Keratinocyte (primary cell): ENCODE measurements at regions not wholly inside any gene's neighbourhood (a gene's known extent, or its start where the extent isn't known, plus 50 kb on each side); places are given as distances from the start of the nearest gene placed in this dataset.

ENCODE experiments used
- DNase-seq: peaks from one replicate; pipeline ENCODE4 v3.0.0-alpha.2; 2011; ENCODE audit warnings: low read depth, missing footprints, low spot score
- FAIRE-seq: peaks from 2 replicates; lab custom pipeline; 2011; peaks lifted over from hg19 to GRCh38; lab: Jason Lieb, UNC
- H2AFZ ChIP-seq: 2 replicates; pipeline ENCODE4 v1.6.0; 2012; ENCODE audit warnings: low read length, control low read depth, inconsistent platforms; ENCODE audit not compliant: control insufficient read depth
- H3K27ac ChIP-seq: 2 replicates; pipeline ENCODE4 v1.5.1; 2011; ENCODE audit warnings: low read length; ENCODE audit not compliant: control insufficient read depth, insufficient read depth
- H3K27me3 ChIP-seq: 3 replicates; pipeline ENCODE4 v1.6.0; 2011; ENCODE audit warnings: low read length; ENCODE audit not compliant: control insufficient read depth, insufficient read depth; ENCODE audit errors: extremely low read depth
- H3K36me3 ChIP-seq, 2 experiments: 2 replicates in 1 of 2; 3 replicates in 1 of 2; pipeline ENCODE4 v1.5.1; 2011; ENCODE audit warnings: low read length in 2 of 2, mild to moderate bottlenecking in 1 of 2; ENCODE audit not compliant: control insufficient read depth in 2 of 2, insufficient read depth in 2 of 2; ENCODE audit errors: extremely low read depth in 1 of 2
- H3K4me1 ChIP-seq: 3 replicates; pipeline ENCODE4 v1.5.1; 2011; ENCODE audit warnings: low read length; ENCODE audit not compliant: control insufficient read depth, insufficient read depth; ENCODE audit errors: extremely low read depth
- H3K4me2 ChIP-seq: 3 replicates; pipeline ENCODE4 v1.6.0; 2011; ENCODE audit warnings: low read depth, low read length; ENCODE audit not compliant: control insufficient read depth, insufficient read depth; ENCODE audit errors: extremely low read depth
- H3K4me3 ChIP-seq, 3 experiments: fragments of 200-600 bp in 1 of 3; sonication (generic) in 1 of 3; 2 replicates in 2 of 3; 3 replicates in 1 of 3; pipeline ENCODE4 v1.5.1; 2011 to 2016; ENCODE audit warnings: low read length in 3 of 3, mild to moderate bottlenecking in 3 of 3, control low read depth in 2 of 3, inconsistent platforms in 1 of 3, low read depth in 1 of 3, mixed read lengths in 1 of 3, mixed run types in 1 of 3, moderate library complexity in 1 of 3; ENCODE audit not compliant: control insufficient read depth in 2 of 3, insufficient read depth in 2 of 3; ENCODE audit errors: extremely low read depth in 1 of 3
- H3K79me2 ChIP-seq: 2 replicates; pipeline ENCODE4 v1.6.0; 2012; ENCODE audit warnings: low read length; ENCODE audit not compliant: control insufficient read depth, insufficient read depth
- H3K9ac ChIP-seq: 3 replicates; pipeline ENCODE4 v1.6.0; 2011; ENCODE audit warnings: low read length; ENCODE audit not compliant: control insufficient read depth, insufficient read depth; ENCODE audit errors: extremely low read depth
- H3K9me1 ChIP-seq: 3 replicates; pipeline ENCODE4 v1.6.0; 2011; ENCODE audit warnings: low read length; ENCODE audit not compliant: control insufficient read depth, insufficient read depth; ENCODE audit errors: extremely low read depth
- H3K9me3 ChIP-seq: 2 replicates; pipeline ENCODE4 v1.5.1; 2012; ENCODE audit warnings: low read depth, low read length; ENCODE audit not compliant: control insufficient read depth
- H4K20me1 ChIP-seq: 3 replicates; pipeline ENCODE4 v1.6.0; 2011; ENCODE audit warnings: low read length; ENCODE audit not compliant: control insufficient read depth, insufficient read depth; ENCODE audit errors: extremely low read depth
- CTCF ChIP-seq, 3 experiments: IDR thresholded peaks in 1 of 3; conservative IDR thresholded peaks in 1 of 3; optimal IDR thresholded peaks in 1 of 3; 2 replicates in 2 of 3; 3 replicates in 1 of 3; pipeline versions ENCODE3 to v1.5.1; 2011; ENCODE audit warnings: low read length in 3 of 3, mild to moderate bottlenecking in 3 of 3, moderate library complexity in 2 of 3, control low read depth in 1 of 3, inconsistent platforms in 1 of 3; ENCODE audit not compliant: insufficient read depth in 2 of 3; ENCODE audit errors: extremely low read depth in 1 of 3
- EZH2 ChIP-seq: IDR thresholded peaks from one replicate; pipeline ENCODE4 v1.6.1; 2012; ENCODE audit warnings: inconsistent platforms, mild to moderate bottlenecking, low read length, moderate library complexity
- dilution Hi-C: fragments of 300-500 bp; cut with MboI; formaldehyde crosslinking; loops from one replicate; pipeline ENCODE4 v1.7.0; 2020; ENCODE audit warnings: low sequenced_read_pairs; ENCODE audit not compliant: extremely low pct_ligation_motif_present

GRCh38 chr2:39597314-39597713, 68.4 kb upstream of the TMEM178A start:
- TF ChIP-seq CTCF (optimal IDR thresholded peaks at IDR 0.05 in 1 of 3, IDR thresholded peaks at IDR 0.05 in 1 of 3, conservative IDR thresholded peaks at IDR 0.05 in 1 of 3; ENCODE audit: extremely low read depth in 1 of 3, insufficient read depth in 2 of 3, low read length in 3 of 3): no peak
- no peaks in the 10 kb centered on the region for H3K27me3 ChIP-seq
- no peak overlapping the region for H3K4me2 ChIP-seq
- no peak overlapping the region for H3K9ac ChIP-seq
- H3K36me3 ChIP-seq: no peaks in the 10 kb centered on the region
- no peak overlapping the region for H2AFZ ChIP-seq
- H4K20me1 ChIP-seq: no peaks in the 10 kb centered on the region
- FAIRE-seq: no peak
- H3K4me1 ChIP-seq: no peaks in the 10 kb centered on the region
- no peak overlapping the region for H3K27ac ChIP-seq
- no peak overlapping the region for H3K4me3 ChIP-seq
- H3K79me2 ChIP-seq: no peaks in the 10 kb centered on the region
- H3K9me1 ChIP-seq: no peaks in the 10 kb centered on the region
- dilution Hi-C loops: no loop called here
- no peaks in the 10 kb centered on the region for H3K9me3 ChIP-seq
- no peak for DNase-seq

GRCh38 chr2:39602616-39603015, 63.1 kb upstream of the TMEM178A start:
- no peak overlapping the region for H3K9ac ChIP-seq
- no peaks in the 10 kb centered on the region for H3K9me1 ChIP-seq
- no peak for TF ChIP-seq EZH2
- TF ChIP-seq CTCF (optimal IDR thresholded peaks at IDR 0.05 in 1 of 3, IDR thresholded peaks at IDR 0.05 in 1 of 3, conservative IDR thresholded peaks at IDR 0.05 in 1 of 3; ENCODE audit: extremely low read depth in 1 of 3, insufficient read depth in 2 of 3, low read length in 3 of 3): no peak
- FAIRE-seq (no peak), DNase-seq (no peak)
- no peaks in the 10 kb centered on the region for H4K20me1 ChIP-seq
- H3K9me3 ChIP-seq: no peaks in the 10 kb centered on the region
- peaks cover 6% of the 10 kb centered on the region for H3K27me3 ChIP-seq
- H3K36me3 ChIP-seq: no peaks in the 10 kb centered on the region
- dilution Hi-C loops: no loop called here
- no peaks in the 10 kb centered on the region for H3K4me1 ChIP-seq
- H3K27ac ChIP-seq: no peak overlapping the region
- no peak overlapping the region for H2AFZ ChIP-seq
- no peak overlapping the region for H3K4me3 ChIP-seq
- H3K4me2 ChIP-seq: no peak overlapping the region
- H3K79me2 ChIP-seq: no peaks in the 10 kb centered on the region
